ENCODE measurements at regions not wholly inside any gene's neighbourhood (a gene's known extent, or its start where the extent isn't known, plus 50 kb on each side); places are given as distances from the start of the nearest gene placed in this dataset.

DNA sequence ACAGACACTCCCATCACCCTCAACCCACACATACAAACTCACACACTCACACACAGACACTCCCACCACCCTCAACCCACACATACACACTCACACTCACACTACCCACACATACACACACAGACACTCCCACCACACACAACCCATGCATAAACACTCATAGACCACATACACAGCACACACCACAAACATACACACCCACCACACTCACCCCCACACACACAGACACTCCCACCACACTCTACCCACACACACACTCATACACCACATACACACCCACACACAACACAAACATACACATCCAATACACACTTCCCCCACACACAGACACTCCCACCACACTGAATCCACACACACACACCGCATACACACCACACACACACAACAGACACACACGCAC lies 521.2 kb downstream of the TCERG1L start:
- Histone ChIP-seq H3K27me3 (ENCODE audit: control insufficient read depth in 3 of 3, insufficient read depth in 3 of 3, low read length in 2 of 3) (no peaks in the 10 kb centered on the region), H3K9ac (ENCODE audit: insufficient read depth in 1 of 2, low read length in 2 of 2) (no peak overlapping the region), H3K4me3 (no peak overlapping the region), H3K4me1 (ENCODE audit: control insufficient read depth in 5 of 5, insufficient read depth in 5 of 5, low read length in 5 of 5) (no peaks in the 10 kb centered on the region), H3K27ac (ENCODE audit: low read depth in 1 of 2, low read length in 1 of 2) (no peak overlapping the region), H3K36me3 (ENCODE audit: control insufficient read depth in 4 of 4, insufficient read depth in 4 of 4, low read length in 4 of 4) (no peaks in the 10 kb centered on the region), H3K9me3 (ENCODE audit: control insufficient read depth in 4 of 4, insufficient read depth in 3 of 4, low read length in 3 of 4) (peaks cover 0 to 12% (median 0%) of the 10 kb centered on the region in 4 donors)
- TF ChIP-seq, protein P1, sequence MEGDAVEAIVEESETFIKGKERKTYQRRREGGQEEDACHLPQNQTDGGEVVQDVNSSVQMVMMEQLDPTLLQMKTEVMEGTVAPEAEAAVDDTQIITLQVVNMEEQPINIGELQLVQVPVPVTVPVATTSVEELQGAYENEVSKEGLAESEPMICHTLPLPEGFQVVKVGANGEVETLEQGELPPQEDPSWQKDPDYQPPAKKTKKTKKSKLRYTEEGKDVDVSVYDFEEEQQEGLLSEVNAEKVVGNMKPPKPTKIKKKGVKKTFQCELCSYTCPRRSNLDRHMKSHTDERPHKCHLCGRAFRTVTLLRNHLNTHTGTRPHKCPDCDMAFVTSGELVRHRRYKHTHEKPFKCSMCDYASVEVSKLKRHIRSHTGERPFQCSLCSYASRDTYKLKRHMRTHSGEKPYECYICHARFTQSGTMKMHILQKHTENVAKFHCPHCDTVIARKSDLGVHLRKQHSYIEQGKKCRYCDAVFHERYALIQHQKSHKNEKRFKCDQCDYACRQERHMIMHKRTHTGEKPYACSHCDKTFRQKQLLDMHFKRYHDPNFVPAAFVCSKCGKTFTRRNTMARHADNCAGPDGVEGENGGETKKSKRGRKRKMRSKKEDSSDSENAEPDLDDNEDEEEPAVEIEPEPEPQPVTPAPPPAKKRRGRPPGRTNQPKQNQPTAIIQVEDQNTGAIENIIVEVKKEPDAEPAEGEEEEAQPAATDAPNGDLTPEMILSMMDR (IDR thresholded peaks at IDR 0.05; ENCODE audit: control extremely low read depth, extremely low read depth): no peak
- DNase-seq (no peak), ATAC-seq (ENCODE audit: insufficient read depth, low FRiP score) (no peak)
- WGBS, 2 donors: 19 to 23% methylated on average over 2 of the region's 2 CpGs

DNA sequence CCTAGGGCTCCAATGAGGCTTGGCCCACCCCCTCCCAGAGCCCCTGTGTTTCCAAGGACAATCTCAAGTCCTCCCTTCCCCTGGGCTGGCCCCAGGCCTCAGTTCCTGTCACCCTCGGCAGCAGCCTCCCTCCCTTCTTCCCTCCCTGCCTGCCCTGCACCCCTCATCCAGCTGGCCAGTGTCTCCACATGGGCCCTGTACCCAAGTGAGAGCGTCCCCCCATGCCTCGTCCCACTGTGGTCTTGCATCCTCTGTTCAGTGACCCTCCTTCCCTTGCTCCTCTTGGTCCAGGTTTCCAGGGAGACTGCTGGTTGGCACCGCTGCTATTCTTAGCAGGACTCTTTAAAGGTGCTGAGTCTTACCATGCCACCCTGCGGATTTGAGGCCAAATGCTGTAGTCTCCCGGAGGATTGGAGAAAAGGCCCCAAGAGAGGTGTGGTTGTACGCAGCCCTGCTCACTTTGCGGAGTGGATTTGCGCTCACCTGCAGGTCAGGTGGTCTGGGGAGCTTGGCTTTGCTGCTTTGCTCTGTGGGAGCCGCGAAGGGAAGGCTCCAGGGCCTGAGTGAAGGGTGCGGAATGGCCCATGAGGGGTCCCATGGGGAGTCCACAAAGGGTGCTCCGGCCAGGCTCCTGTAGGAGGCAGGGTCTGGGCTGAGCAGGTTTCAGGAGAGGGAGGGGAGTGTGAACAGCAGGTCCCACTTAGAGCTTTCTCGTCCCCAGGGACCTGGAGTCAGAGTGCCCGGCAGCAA lies 519.2 kb downstream of the TCERG1L start:
- Histone ChIP-seq H3K4me3 (no peak overlapping the region), H3K36me3 (ENCODE audit: control insufficient read depth in 4 of 4, insufficient read depth in 4 of 4, low read length in 4 of 4) (no peaks in the 10 kb centered on the region), H3K27ac (ENCODE audit: low read depth in 1 of 2, low read length in 1 of 2) (no peak overlapping the region), H3K9ac (ENCODE audit: insufficient read depth in 1 of 2, low read length in 2 of 2) (no peak overlapping the region), H3K4me1 (ENCODE audit: control insufficient read depth in 5 of 5, insufficient read depth in 5 of 5, low read length in 5 of 5) (no peaks in the 10 kb centered on the region), H3K27me3 (ENCODE audit: control insufficient read depth in 3 of 3, insufficient read depth in 3 of 3, low read length in 2 of 3) (no peaks in the 10 kb centered on the region), H3K9me3 (ENCODE audit: control insufficient read depth in 4 of 4, insufficient read depth in 3 of 4, low read length in 3 of 4) (peaks cover 0 to 10% (median 0%) of the 10 kb centered on the region in 4 donors)
- WGBS, 2 donors: 92 to 93% methylated on average over 15 of the region's 15 CpGs
- DNase-seq: no peak
- TF ChIP-seq, protein P1 (IDR thresholded peaks at IDR 0.05; ENCODE audit: control extremely low read depth, extremely low read depth): no peak
- no peak for ATAC-seq (ENCODE audit: insufficient read depth, low FRiP score)

DNA sequence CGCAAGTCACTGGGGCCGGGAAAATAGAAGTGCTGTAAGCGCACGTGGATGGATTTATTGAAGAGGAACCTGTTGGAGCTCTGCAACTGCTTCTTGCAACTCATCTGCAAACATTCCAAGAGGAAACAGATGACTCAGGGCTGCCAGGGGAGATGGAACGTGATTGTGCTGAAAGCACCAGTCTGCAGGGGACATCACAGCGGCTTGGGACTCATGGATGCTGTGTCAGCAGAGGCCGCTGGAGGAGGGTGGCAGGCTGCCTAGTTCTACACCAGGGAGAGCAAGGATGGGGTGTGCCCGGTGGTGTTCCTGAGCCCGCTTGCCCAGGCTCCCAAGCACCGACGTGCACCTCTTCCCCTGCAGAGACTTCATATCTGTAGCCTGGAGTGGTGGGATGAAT lies 515.7 kb downstream of the TCERG1L start:
- Histone ChIP-seq H3K36me3 (ENCODE audit: control insufficient read depth in 4 of 4, insufficient read depth in 4 of 4, low read length in 4 of 4) (no peaks in the 10 kb centered on the region), H3K4me3 (no peak overlapping the region), H3K9ac (ENCODE audit: insufficient read depth in 1 of 2, low read length in 2 of 2) (no peak overlapping the region), H3K27ac (ENCODE audit: low read depth in 1 of 2, low read length in 1 of 2) (no peak overlapping the region), H3K4me1 (ENCODE audit: control insufficient read depth in 5 of 5, insufficient read depth in 5 of 5, low read length in 5 of 5) (no peaks in the 10 kb centered on the region), H3K9me3 (ENCODE audit: control insufficient read depth in 4 of 4, insufficient read depth in 3 of 4, low read length in 3 of 4) (peaks cover 0 to 6% (median 0%) of the 10 kb centered on the region in 4 donors), H3K27me3 (ENCODE audit: control insufficient read depth in 3 of 3, insufficient read depth in 3 of 3, low read length in 2 of 3) (no peaks in the 10 kb centered on the region)
- 80 to 83% methylated on average over 11 of the region's 11 CpGs for WGBS, 2 donors
- no peak for ATAC-seq (ENCODE audit: insufficient read depth, low FRiP score)
- DNase-seq: no peak
- TF ChIP-seq, protein P1 (IDR thresholded peaks at IDR 0.05; ENCODE audit: control extremely low read depth, extremely low read depth): no peak

DNA sequence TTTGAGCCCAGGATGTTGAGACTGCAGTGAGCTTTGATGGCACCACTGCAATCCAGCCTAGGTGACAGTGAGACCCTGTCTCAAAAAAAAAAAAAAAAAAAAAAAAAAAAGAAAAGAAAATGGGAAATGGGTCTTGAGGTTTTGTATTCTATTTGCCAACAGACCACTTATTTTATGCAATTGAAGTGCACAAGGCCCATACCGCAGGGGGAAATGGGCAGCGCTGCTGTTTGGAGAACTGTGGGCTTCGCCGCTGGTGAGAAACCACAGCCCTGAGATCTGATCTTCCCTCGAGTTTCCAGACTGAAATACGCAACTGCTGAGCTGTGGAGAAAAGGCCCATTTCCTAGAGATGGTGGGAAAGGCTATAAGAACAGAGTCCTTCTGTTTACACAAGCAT lies 512.0 kb downstream of the TCERG1L start:
- 51 to 61% methylated on average over 6 of the region's 6 CpGs for WGBS, 2 donors
- Histone ChIP-seq H3K9me3 (ENCODE audit: control insufficient read depth in 4 of 4, insufficient read depth in 3 of 4, low read length in 3 of 4) (peaks cover 0 to 2% (median 0%) of the 10 kb centered on the region in 4 donors), H3K9ac (ENCODE audit: insufficient read depth in 1 of 2, low read length in 2 of 2) (no peak overlapping the region), H3K27ac (ENCODE audit: low read depth in 1 of 2, low read length in 1 of 2) (no peak overlapping the region), H3K27me3 (ENCODE audit: control insufficient read depth in 3 of 3, insufficient read depth in 3 of 3, low read length in 2 of 3) (no peaks in the 10 kb centered on the region), H3K4me3 (no peak overlapping the region), H3K36me3 (ENCODE audit: control insufficient read depth in 4 of 4, insufficient read depth in 4 of 4, low read length in 4 of 4) (no peaks in the 10 kb centered on the region), H3K4me1 (ENCODE audit: control insufficient read depth in 5 of 5, insufficient read depth in 5 of 5, low read length in 5 of 5) (no peaks in the 10 kb centered on the region)
- no peak for ATAC-seq (ENCODE audit: insufficient read depth, low FRiP score)
- TF ChIP-seq, protein P1 (IDR thresholded peaks at IDR 0.05; ENCODE audit: control extremely low read depth, extremely low read depth): no peak
- DNase-seq: no peak
